GM10266 (cell line): ENCODE measurements at regions not wholly inside any gene's neighbourhood (a gene's known extent, or its start where the extent isn't known, plus 50 kb on each side); places are given as distances from the start of the nearest gene placed in this dataset.

Experiments used
- DNase-seq: peaks from one replicate; pipeline ENCODE4 v3.0.0; 2012; ENCODE audit errors: extremely low spot score
- CTCF ChIP-seq: IDR thresholded peaks from 2 replicates; pipeline ENCODE4 v1.5.1; 2012; ENCODE audit warnings: mild to moderate bottlenecking, low read depth; ENCODE audit not compliant: control insufficient read depth, insufficient read depth; ENCODE audit errors: missing control alignments

GRCh38 chr9:111233963-111234362 lies 96.1 kb downstream of the OR2K2 start:
- DNase-seq: no peak
- no peak for TF ChIP-seq CTCF

GRCh38 chr9:111232997-111233790 lies 96.8 kb downstream of the OR2K2 start:
- DNase-seq: no peak
- no peak for TF ChIP-seq CTCF

GRCh38 chr9:111231801-111232580 lies 98.0 kb downstream of the OR2K2 start:
- DNase-seq: no peak
- no peak for TF ChIP-seq CTCF

GRCh38 chr9:111222757-111223156 lies 107.3 kb downstream of the OR2K2 start:
- no peak for DNase-seq
- no peak for TF ChIP-seq CTCF

GRCh38 chr9:111212874-111213273 lies 117.2 kb downstream of the OR2K2 start:
- no peak for TF ChIP-seq CTCF
- DNase-seq: no peak

GRCh38 chr9:111198936-111199335 lies 131.1 kb downstream of the OR2K2 start:
- TF ChIP-seq CTCF: no peak

GRCh38 chr9:111197256-111197655 lies 132.8 kb downstream of the OR2K2 start:
- DNase-seq: no peak
- no peak for TF ChIP-seq CTCF

More at GRCh38 chr9:111198936-111199335, 131.1 kb downstream of the OR2K2 start:
- no peak for DNase-seq
